ENCODE measurements at regions not wholly inside any gene's neighbourhood (a gene's known extent, or its start where the extent isn't known, plus 50 kb on each side); places are given as distances from the start of the nearest gene placed in this dataset.

DNA sequence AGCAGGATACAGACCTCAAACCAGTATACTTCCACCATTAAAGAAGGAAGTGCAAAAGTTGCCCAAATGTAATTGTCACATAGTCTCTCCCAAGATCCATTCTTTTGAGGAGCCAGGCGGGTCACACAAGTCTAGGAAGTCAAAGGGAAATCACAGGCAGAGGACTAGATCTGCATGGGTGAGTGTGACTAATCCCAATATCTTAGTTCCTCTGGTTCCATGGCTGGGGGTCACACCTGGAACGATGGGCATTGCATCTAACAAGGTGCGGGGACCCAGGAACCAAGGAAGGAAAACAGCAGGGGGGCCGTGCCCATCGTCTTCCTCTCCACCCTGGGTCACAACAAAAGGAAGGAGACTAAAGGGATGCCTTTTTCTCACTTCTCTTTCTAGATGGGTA, 1138.8 kb downstream of the XPNPEP1 start:
- Histone ChIP-seq H3K4me2 (no peak overlapping the region), H3K4me3 (no peak overlapping the region), H3K4me1 (ENCODE audit: insufficient read depth) (no peaks in the 10 kb centered on the region), H2AFZ (no peak overlapping the region), H3K27me3 (ENCODE audit: insufficient read depth) (no peaks in the 10 kb centered on the region), H4K20me1 (replicated peaks; ENCODE audit: insufficient read depth) (no peaks in the 10 kb centered on the region), H3K79me2 (replicated peaks; ENCODE audit: insufficient read depth) (no peaks in the 10 kb centered on the region), H3K27ac (ENCODE audit: low read depth) (no peak overlapping the region), H3K36me3 (ENCODE audit: insufficient read depth) (0 out of 2 replicates have a peak, but pooled peaks cover 3% of the 10 kb centered on the region), H3F3A (replicated peaks; ENCODE audit: low read depth) (no peaks in the 10 kb centered on the region), H3K9me2 (ENCODE audit: insufficient read depth) (peaks cover 12% of the 10 kb centered on the region)
- ATAC-seq, result no peak
- Mint-ChIP-seq H3K9me3 (peaks cover 44% of the 10 kb centered on the region), H3K4me1 (no peaks in the 10 kb centered on the region), H3K27me3 (ENCODE audit: insufficient read depth, low read depth, poor library complexity) (peaks cover 4% of the 10 kb centered on the region), H3K4me3 (no peak overlapping the region), H3K36me3 (ENCODE audit: low read depth) (peaks cover 35% of the 10 kb centered on the region), H3K27ac (no peak overlapping the region)
- TF ChIP-seq STAT1 (IDR thresholded peaks at IDR 0.05; ENCODE audit: unreplicated experiment) (no peak), CTCF (conservative IDR thresholded peaks at IDR 0.05; ENCODE audit: low read depth in 2 of 2) (no peak), REST (IDR thresholded peaks at IDR 0.05; ENCODE audit: unreplicated experiment) (no peak), EZH2 (IDR thresholded peaks at IDR 0.05; ENCODE audit: low read depth, unreplicated experiment) (no peak), ZNF114 (CRISPR knock-in tag; IDR thresholded peaks at IDR 0.05) (no peak), JUNB (IDR thresholded peaks at IDR 0.05; ENCODE audit: unreplicated experiment) (no peak)
- TF ChIP-seq, protein P1, sequence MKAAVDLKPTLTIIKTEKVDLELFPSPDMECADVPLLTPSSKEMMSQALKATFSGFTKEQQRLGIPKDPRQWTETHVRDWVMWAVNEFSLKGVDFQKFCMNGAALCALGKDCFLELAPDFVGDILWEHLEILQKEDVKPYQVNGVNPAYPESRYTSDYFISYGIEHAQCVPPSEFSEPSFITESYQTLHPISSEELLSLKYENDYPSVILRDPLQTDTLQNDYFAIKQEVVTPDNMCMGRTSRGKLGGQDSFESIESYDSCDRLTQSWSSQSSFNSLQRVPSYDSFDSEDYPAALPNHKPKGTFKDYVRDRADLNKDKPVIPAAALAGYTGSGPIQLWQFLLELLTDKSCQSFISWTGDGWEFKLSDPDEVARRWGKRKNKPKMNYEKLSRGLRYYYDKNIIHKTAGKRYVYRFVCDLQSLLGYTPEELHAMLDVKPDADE (IDR thresholded peaks at IDR 0.05), result no peak
- no peak for DNase-seq (ENCODE audit: low spot score)

DNA sequence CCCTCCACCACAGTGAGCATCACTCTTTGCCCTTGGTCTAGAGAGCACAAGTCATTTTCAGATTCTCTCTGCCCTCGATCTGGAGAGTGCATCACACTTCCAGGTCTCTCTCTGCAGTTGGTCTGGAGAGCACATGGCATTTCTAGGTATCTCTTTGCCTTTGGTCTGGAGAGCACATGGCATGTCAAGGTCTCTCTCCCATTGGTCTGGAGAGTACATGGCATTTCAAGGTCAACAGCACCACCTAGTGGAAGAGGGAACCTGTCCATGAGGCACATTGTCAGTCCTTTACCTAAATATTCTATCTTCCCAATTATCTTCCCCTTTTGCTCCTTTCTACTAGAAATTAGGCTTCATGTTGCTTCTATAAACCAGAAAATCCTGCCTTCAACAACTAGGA, 1139.4 kb downstream of the XPNPEP1 start:
- H3K36me3 Mint-ChIP-seq (ENCODE audit: low read depth), result peaks cover 35% of the 10 kb centered on the region
- no peak overlapping the region for H3K4me2 ChIP-seq
- peak; percentile 83 for ATAC-seq
- TF ChIP-seq CTCF (conservative IDR thresholded peaks at IDR 0.05; ENCODE audit: low read depth in 2 of 2), result peak; percentile 75 to 92

More for the DNA sequence above, 1139.4 kb downstream of the XPNPEP1 start:
- no peak overlapping the region for H3K4me3 Mint-ChIP-seq
- Histone ChIP-seq H3K9me2 (ENCODE audit: insufficient read depth) (peaks cover 12% of the 10 kb centered on the region), H3K27ac (ENCODE audit: low read depth) (no peak overlapping the region), H3K36me3 (ENCODE audit: insufficient read depth) (0 out of 2 replicates have a peak, but pooled peaks cover 3% of the 10 kb centered on the region), H4K20me1 (replicated peaks; ENCODE audit: insufficient read depth) (no peaks in the 10 kb centered on the region), H3K27me3 (ENCODE audit: insufficient read depth) (no peaks in the 10 kb centered on the region), H3K79me2 (replicated peaks; ENCODE audit: insufficient read depth) (no peaks in the 10 kb centered on the region), H2AFZ (no peak overlapping the region), H3K4me3 (no peak overlapping the region), H3F3A (replicated peaks; ENCODE audit: low read depth) (no peaks in the 10 kb centered on the region), H3K4me1 (ENCODE audit: insufficient read depth) (no peaks in the 10 kb centered on the region)
- H3K27ac Mint-ChIP-seq, result no peak overlapping the region
- H3K9me3 Mint-ChIP-seq, result peaks cover 44% of the 10 kb centered on the region
- peak; percentile 84 for DNase-seq (ENCODE audit: low spot score)
- H3K27me3 Mint-ChIP-seq (ENCODE audit: insufficient read depth, low read depth, poor library complexity), result peaks cover 4% of the 10 kb centered on the region
- H3K4me1 Mint-ChIP-seq, result no peaks in the 10 kb centered on the region

Data from GM23338 (cell line).